ENCODE measurements at regions not wholly inside any gene's neighbourhood (a gene's known extent, or its start where the extent isn't known, plus 50 kb on each side); places are given as distances from the start of the nearest gene placed in this dataset.

- H3K9me3 ChIP-seq (replicated peaks; ENCODE audit: low read length) = no peaks in the 10 kb centered on the region
Measured at GRCh38 chr2:236908439-236909192, 177.1 kb upstream of the COPS8 start.

GRCh38 chr2:236909193-236909504 lies 176.5 kb upstream of the COPS8 start:
- Histone ChIP-seq H3K36me3 (ENCODE audit: insufficient read depth, low read length) (no peaks in the 10 kb centered on the region), H3K9me3 (replicated peaks; ENCODE audit: low read length) (no peaks in the 10 kb centered on the region), H3K4me2 (ENCODE audit: low read length) (no peak overlapping the region), H3K4me3 (ENCODE audit: low read length) (no peak overlapping the region), H3K27me3 (ENCODE audit: control insufficient read depth, insufficient read depth, low read length) (peaks cover 51% of the 10 kb centered on the region), H3K9ac (ENCODE audit: low read depth, low read length) (no peak overlapping the region), H3K4me1 (ENCODE audit: control insufficient read depth, insufficient read depth, low read length) (no peaks in the 10 kb centered on the region)

More at GRCh38 chr2:236908439-236909192, 177.1 kb upstream of the COPS8 start:
- H3K4me1 ChIP-seq (ENCODE audit: control insufficient read depth, insufficient read depth, low read length) = no peaks in the 10 kb centered on the region
- H3K27me3 ChIP-seq (ENCODE audit: control insufficient read depth, insufficient read depth, low read length) = peaks cover 56% of the 10 kb centered on the region
- H3K4me2 ChIP-seq (ENCODE audit: low read length) = no peak overlapping the region
- H3K36me3 ChIP-seq (ENCODE audit: insufficient read depth, low read length) = no peaks in the 10 kb centered on the region
- no peak overlapping the region for H3K4me3 ChIP-seq (ENCODE audit: low read length)
- no peak overlapping the region for H3K9ac ChIP-seq (ENCODE audit: low read depth, low read length)

- Histone ChIP-seq H3K4me2 (ENCODE audit: low read length) (no peak overlapping the region), H3K9me3 (replicated peaks; ENCODE audit: low read length) (no peaks in the 10 kb centered on the region), H3K27me3 (ENCODE audit: control insufficient read depth, insufficient read depth, low read length) (peaks cover 44% of the 10 kb centered on the region), H3K4me1 (ENCODE audit: control insufficient read depth, insufficient read depth, low read length) (no peaks in the 10 kb centered on the region), H3K36me3 (ENCODE audit: insufficient read depth, low read length) (no peaks in the 10 kb centered on the region), H3K4me3 (ENCODE audit: low read length) (no peak overlapping the region), H3K9ac (ENCODE audit: low read depth, low read length) (no peak overlapping the region)
Measured at GRCh38 chr2:236909802-236910201, 175.9 kb upstream of the COPS8 start.

- Histone ChIP-seq H3K4me1 (ENCODE audit: control insufficient read depth, insufficient read depth, low read length) (no peaks in the 10 kb centered on the region), H3K36me3 (ENCODE audit: insufficient read depth, low read length) (no peaks in the 10 kb centered on the region)
Measured at GRCh38 chr2:236910781-236911495, 174.8 kb upstream of the COPS8 start.

GRCh38 chr2:236912326-236913120 lies 173.2 kb upstream of the COPS8 start:
- H3K36me3 ChIP-seq (ENCODE audit: insufficient read depth, low read length) = no peaks in the 10 kb centered on the region
- peaks cover 25% of the 10 kb centered on the region for H3K27me3 ChIP-seq (ENCODE audit: control insufficient read depth, insufficient read depth, low read length)
- H3K9ac ChIP-seq (ENCODE audit: low read depth, low read length) = no peak overlapping the region
- H3K4me1 ChIP-seq (ENCODE audit: control insufficient read depth, insufficient read depth, low read length) = no peaks in the 10 kb centered on the region
- H3K4me3 ChIP-seq (ENCODE audit: low read length) = no peak overlapping the region
- no peak overlapping the region for H3K4me2 ChIP-seq (ENCODE audit: low read length)
- H3K9me3 ChIP-seq (replicated peaks; ENCODE audit: low read length) = no peaks in the 10 kb centered on the region

More at GRCh38 chr2:236910781-236911495, 174.8 kb upstream of the COPS8 start:
- Histone ChIP-seq H3K9me3 (replicated peaks; ENCODE audit: low read length) (no peaks in the 10 kb centered on the region), H3K9ac (ENCODE audit: low read depth, low read length) (no peak overlapping the region), H3K27me3 (ENCODE audit: control insufficient read depth, insufficient read depth, low read length) (peaks cover 35% of the 10 kb centered on the region), H3K4me3 (ENCODE audit: low read length) (no peak overlapping the region), H3K4me2 (ENCODE audit: low read length) (no peak overlapping the region)

- H3K9me3 ChIP-seq (replicated peaks; ENCODE audit: low read length) = no peaks in the 10 kb centered on the region
- no peak overlapping the region for H3K4me2 ChIP-seq (ENCODE audit: low read length)
- no peak overlapping the region for H3K4me3 ChIP-seq (ENCODE audit: low read length)
- no peak overlapping the region for H3K9ac ChIP-seq (ENCODE audit: low read depth, low read length)
- no peaks in the 10 kb centered on the region for H3K36me3 ChIP-seq (ENCODE audit: insufficient read depth, low read length)
- peaks cover 23% of the 10 kb centered on the region for H3K27me3 ChIP-seq (ENCODE audit: control insufficient read depth, insufficient read depth, low read length)
- H3K4me1 ChIP-seq (ENCODE audit: control insufficient read depth, insufficient read depth, low read length) = no peaks in the 10 kb centered on the region
Measured at GRCh38 chr2:236915186-236915585, 170.5 kb upstream of the COPS8 start.

- Histone ChIP-seq H3K4me1 (ENCODE audit: control insufficient read depth, insufficient read depth, low read length) (no peaks in the 10 kb centered on the region), H3K4me2 (ENCODE audit: low read length) (no peak overlapping the region), H3K4me3 (ENCODE audit: low read length) (no peak overlapping the region), H3K27me3 (ENCODE audit: control insufficient read depth, insufficient read depth, low read length) (peaks cover 23% of the 10 kb centered on the region), H3K36me3 (ENCODE audit: insufficient read depth, low read length) (no peaks in the 10 kb centered on the region), H3K9me3 (replicated peaks; ENCODE audit: low read length) (no peaks in the 10 kb centered on the region), H3K9ac (ENCODE audit: low read depth, low read length) (no peak overlapping the region)
Measured at GRCh38 chr2:236915726-236916125, 170.0 kb upstream of the COPS8 start.

GRCh38 chr2:236916181-236916580 lies 169.5 kb upstream of the COPS8 start:
- no peak overlapping the region for H3K4me2 ChIP-seq (ENCODE audit: low read length)

GRCh38 chr2:236916651-236917050 lies 169.0 kb upstream of the COPS8 start:
- Histone ChIP-seq H3K4me3 (ENCODE audit: low read length) (no peak overlapping the region), H3K27me3 (ENCODE audit: control insufficient read depth, insufficient read depth, low read length) (peaks cover 23% of the 10 kb centered on the region), H3K9me3 (replicated peaks; ENCODE audit: low read length) (no peaks in the 10 kb centered on the region), H3K9ac (ENCODE audit: low read depth, low read length) (no peak overlapping the region), H3K4me2 (ENCODE audit: low read length) (no peak overlapping the region), H3K36me3 (ENCODE audit: insufficient read depth, low read length) (no peaks in the 10 kb centered on the region), H3K4me1 (ENCODE audit: control insufficient read depth, insufficient read depth, low read length) (no peaks in the 10 kb centered on the region)

More at GRCh38 chr2:236916181-236916580, 169.5 kb upstream of the COPS8 start:
- no peaks in the 10 kb centered on the region for H3K36me3 ChIP-seq (ENCODE audit: insufficient read depth, low read length)
- no peaks in the 10 kb centered on the region for H3K4me1 ChIP-seq (ENCODE audit: control insufficient read depth, insufficient read depth, low read length)
- H3K9me3 ChIP-seq (replicated peaks; ENCODE audit: low read length) = no peaks in the 10 kb centered on the region
- H3K4me3 ChIP-seq (ENCODE audit: low read length) = no peak overlapping the region
- peaks cover 23% of the 10 kb centered on the region for H3K27me3 ChIP-seq (ENCODE audit: control insufficient read depth, insufficient read depth, low read length)
- no peak overlapping the region for H3K9ac ChIP-seq (ENCODE audit: low read depth, low read length)

GRCh38 chr2:236917164-236917563 lies 168.5 kb upstream of the COPS8 start:
- Histone ChIP-seq H3K27me3 (ENCODE audit: control insufficient read depth, insufficient read depth, low read length) (peaks cover 23% of the 10 kb centered on the region), H3K9ac (ENCODE audit: low read depth, low read length) (no peak overlapping the region), H3K9me3 (replicated peaks; ENCODE audit: low read length) (no peaks in the 10 kb centered on the region), H3K36me3 (ENCODE audit: insufficient read depth, low read length) (no peaks in the 10 kb centered on the region), H3K4me2 (ENCODE audit: low read length) (no peak overlapping the region), H3K4me3 (ENCODE audit: low read length) (no peak overlapping the region), H3K4me1 (ENCODE audit: control insufficient read depth, insufficient read depth, low read length) (no peaks in the 10 kb centered on the region)

GRCh38 chr2:236918545-236918944 lies 167.1 kb upstream of the COPS8 start:
- peaks cover 16% of the 10 kb centered on the region for H3K27me3 ChIP-seq (ENCODE audit: control insufficient read depth, insufficient read depth, low read length)

More at GRCh38 chr2:236918545-236918944, 167.1 kb upstream of the COPS8 start:
- no peak overlapping the region for H3K9ac ChIP-seq (ENCODE audit: low read depth, low read length)
- H3K9me3 ChIP-seq (replicated peaks; ENCODE audit: low read length) = no peaks in the 10 kb centered on the region
- no peak overlapping the region for H3K4me2 ChIP-seq (ENCODE audit: low read length)
- no peaks in the 10 kb centered on the region for H3K36me3 ChIP-seq (ENCODE audit: insufficient read depth, low read length)
- H3K4me3 ChIP-seq (ENCODE audit: low read length) = no peak overlapping the region
- H3K4me1 ChIP-seq (ENCODE audit: control insufficient read depth, insufficient read depth, low read length) = no peaks in the 10 kb centered on the region

Measured in skeletal muscle satellite cell (primary cell).